Skeletal muscle cell (primary cell): ENCODE measurements at regions not wholly inside any gene's neighbourhood (a gene's known extent, or its start where the extent isn't known, plus 50 kb on each side); places are given as distances from the start of the nearest gene placed in this dataset.
"Not testable (repeated sequence)": the region's sequence is repeated elsewhere in the genome, so short reads cannot be mapped to it uniquely, and the experiment has no call there.

ENCODE experiments used
- DNase-seq: peaks from one replicate; pipeline ENCODE4 v3.0.0-alpha.2; 2010; ENCODE audit warnings: low read depth
- H3K4me3 ChIP-seq: 2 replicates; pipeline ENCODE4 v1.5.1; 2011; ENCODE audit warnings: low read depth, mild to moderate bottlenecking, control low read depth, low read length, moderate library complexity

DNA sequence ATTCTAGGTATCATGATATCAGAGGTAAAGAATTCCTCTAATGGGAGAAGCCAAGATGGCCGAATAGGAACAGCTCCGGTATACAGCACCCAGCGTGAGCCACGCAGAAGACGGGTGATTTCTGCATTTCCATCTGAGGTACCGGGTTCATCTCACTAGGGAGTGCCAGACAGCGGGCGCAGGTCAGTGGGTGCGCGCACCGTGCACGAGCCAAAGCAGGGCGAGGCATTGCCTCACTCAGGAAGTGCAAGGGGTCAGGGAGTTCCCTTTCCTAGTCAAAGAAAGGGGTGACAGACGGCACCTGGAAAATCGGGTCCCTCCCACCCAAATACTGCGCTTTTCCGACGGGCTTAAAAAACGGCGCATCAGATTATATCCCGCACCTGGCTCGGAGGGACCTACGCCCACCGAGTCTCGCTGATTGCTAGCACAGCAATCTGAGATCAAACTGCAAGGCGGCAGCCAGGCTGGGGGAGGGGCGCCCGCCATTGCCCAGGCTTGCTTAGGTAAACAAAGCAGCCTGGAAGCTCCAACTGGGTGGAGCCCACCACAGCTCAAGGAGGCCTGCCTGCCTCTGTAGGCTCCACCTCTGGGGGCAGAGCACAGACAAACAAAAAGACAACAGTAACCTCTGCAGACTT lies 70.4 kb upstream of the ALCAM start:
- not testable (repeated sequence) for DNase-seq, H3K4me3 ChIP-seq

DNA sequence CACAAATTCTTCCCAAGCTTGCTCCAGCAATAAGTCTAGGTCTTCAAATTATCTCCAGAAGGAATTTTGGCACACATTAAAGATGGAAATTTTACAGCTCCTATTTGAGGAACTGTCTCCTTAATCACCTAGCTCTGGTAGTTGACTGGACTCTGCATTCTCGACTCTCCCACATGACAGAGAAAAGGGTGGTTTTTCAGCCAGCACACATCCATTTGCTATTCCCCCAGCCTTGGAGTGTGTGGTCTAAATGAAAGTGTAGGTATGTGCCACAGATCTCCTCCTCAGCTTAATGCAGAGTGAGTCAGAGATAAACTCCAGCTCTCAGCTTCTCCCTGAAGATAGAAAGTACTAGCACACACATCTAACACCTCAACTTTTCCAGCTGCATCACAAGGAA lies 62.2 kb upstream of the ALCAM start:
- DNase-seq, result no peak
- no peak overlapping the region for H3K4me3 ChIP-seq

DNA sequence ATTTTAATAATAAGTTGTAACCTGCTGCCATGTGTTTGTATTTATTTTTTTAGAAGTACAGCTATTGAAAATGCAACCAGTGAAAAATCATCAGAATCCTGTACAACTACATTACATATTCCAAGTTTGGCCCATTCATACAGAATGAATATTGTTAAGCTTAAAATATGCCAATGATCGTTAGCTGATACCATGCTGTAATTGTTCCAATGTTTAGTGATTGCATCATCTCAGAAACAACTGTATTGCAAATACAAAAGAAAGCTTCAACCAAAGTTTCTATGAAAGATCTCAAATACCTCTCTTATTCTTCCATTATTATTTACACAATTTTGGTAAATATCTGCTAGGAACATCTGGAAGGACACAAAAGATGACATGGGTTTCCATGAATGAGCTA lies 51.6 kb upstream of the ALCAM start:
- no peak overlapping the region for H3K4me3 ChIP-seq
- no peak for DNase-seq

DNA sequence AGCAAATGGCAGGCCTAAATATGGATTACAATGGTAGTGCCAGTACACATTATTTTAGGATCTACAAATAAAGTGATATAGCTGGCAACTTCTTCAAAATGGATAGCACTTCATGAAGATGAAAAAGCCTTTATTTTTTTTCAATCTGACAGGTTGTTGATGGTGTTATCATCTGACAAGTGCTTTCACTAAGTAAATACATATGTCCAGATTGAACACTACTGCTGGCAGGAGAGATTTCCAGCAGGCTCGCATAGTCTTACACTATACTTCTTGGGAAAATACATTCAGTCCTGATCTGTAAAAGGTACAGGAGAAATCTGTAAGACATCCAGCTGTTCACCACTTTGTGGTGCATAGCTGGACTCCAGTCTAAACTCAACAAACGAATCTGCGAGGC lies 50.9 kb upstream of the ALCAM start:
- H3K4me3 ChIP-seq, result no peak overlapping the region
- DNase-seq, result no peak

DNA sequence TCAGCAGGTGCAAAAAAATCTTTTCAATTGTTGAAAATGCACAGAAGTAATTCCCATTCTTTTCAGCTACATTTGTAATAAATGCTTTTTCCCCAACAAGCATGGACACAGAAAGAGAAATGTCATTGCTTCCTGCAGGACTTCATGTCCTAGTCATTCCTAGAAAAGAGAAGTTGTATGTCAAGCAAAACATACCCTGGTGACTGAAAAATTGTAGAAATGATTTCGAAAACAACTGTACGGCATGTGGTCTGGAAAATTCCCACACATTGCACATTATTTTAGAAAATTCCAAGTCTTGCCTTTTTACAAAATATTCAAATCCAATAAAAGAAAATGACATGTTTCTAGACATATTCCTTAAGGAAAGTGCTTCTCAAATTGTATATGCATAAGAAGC lies 50.4 kb upstream of the ALCAM start:
- no peak for DNase-seq

More for the DNA sequence above, 50.4 kb upstream of the ALCAM start:
- no peak overlapping the region for H3K4me3 ChIP-seq
